CD4-positive, alpha-beta T cell treated with Interleukin-4 for 4 hours (primary cell): ENCODE measurements at regions not wholly inside any gene's neighbourhood (a gene's known extent, or its start where the extent isn't known, plus 50 kb on each side); places are given as distances from the start of the nearest gene placed in this dataset.

Experiments used
- DNase-seq: peaks from one replicate; pipeline ENCODE4 v3.0.0-alpha.2; 2020

- DNase-seq: no peak
Measured at GRCh38 chr4:36004204-36004851, 240.0 kb downstream of the ARAP2 start.

- DNase-seq: no peak
Measured at GRCh38 chr4:36006226-36006625, 238.1 kb downstream of the ARAP2 start.

DNA sequence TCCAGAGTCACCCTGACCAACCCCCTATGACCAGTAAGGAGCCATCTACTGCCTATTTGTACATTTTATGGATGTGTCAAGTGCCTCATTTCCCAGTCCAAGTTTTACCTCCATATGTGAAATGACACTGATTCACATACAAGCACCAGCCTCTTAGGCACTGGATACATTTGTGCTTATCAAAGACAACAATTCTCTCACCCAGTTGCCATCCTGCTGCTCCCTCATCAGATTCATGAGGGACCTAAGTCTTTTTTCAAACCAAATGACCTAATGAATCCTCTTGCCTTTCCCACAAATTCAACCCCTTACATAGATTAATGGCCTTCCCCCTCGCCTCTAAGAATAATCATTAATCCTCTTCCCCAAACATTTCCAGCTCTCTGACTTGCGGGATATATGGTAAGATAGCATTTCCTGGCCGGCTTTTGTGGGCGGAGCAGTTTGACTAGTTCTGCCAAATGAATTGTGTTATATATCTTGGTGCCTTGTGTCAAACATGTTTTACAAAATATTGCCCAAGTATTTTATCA, 233.9 kb downstream of the ARAP2 start:
- no peak for DNase-seq

- DNase-seq: no peak
Measured at GRCh38 chr4:36011381-36011780, 232.9 kb downstream of the ARAP2 start.

DNA sequence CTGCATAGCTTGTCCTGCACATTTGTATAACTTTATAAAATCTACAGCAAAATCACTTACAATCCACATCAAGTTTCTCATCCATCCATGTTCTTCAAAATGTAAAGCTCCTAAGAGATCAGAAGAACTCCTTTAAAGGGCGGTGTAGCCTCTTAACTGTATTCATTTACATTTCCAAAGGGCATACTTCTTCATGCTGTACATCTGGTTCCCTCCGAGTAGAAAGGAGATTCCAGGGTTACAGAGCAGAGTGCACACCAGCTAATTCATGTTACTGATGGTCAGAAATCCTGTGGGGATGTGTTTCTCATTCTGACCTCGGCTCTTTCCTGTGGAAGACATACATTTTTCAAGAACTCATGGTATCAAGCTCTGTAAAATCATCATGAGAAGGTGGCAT, 231.8 kb downstream of the ARAP2 start:
- no peak for DNase-seq

- no peak for DNase-seq
Measured at GRCh38 chr4:36013206-36013605, 231.1 kb downstream of the ARAP2 start.
